H9 (cell line): ENCODE measurements at regions not wholly inside any gene's neighbourhood (a gene's known extent, or its start where the extent isn't known, plus 50 kb on each side); places are given as distances from the start of the nearest gene placed in this dataset.

ENCODE experiments used
- DNase-seq: peaks from one replicate; pipeline ENCODE4 v3.0.0-alpha.2; 2017
- H2AFZ ChIP-seq: one replicate; pipeline ENCODE4 v1.6.1; 2013; ENCODE audit warnings: mild to moderate bottlenecking, low read length, control low read depth, moderate library complexity
- H2AK5ac ChIP-seq: 2 replicates; pipeline ENCODE4 v1.6.1; 2013; ENCODE audit warnings: low read length, control low read depth, mixed read lengths; ENCODE audit not compliant: insufficient read length
- H2BK120ac ChIP-seq: one replicate; pipeline ENCODE4 v1.6.1; 2013; ENCODE audit warnings: low read depth, mild to moderate bottlenecking, low read length, control low read depth, inconsistent platforms; ENCODE audit not compliant: poor library complexity, severe bottlenecking
- H2BK12ac ChIP-seq: 2 replicates; pipeline ENCODE4 v1.6.1; 2013; ENCODE audit warnings: low read length, control low read depth, mixed read lengths, low read depth; ENCODE audit not compliant: insufficient read length
- H2BK15ac ChIP-seq: 2 replicates; pipeline ENCODE4 v1.6.1; 2013; ENCODE audit warnings: low read depth, low read length, control low read depth
- H2BK20ac ChIP-seq: one replicate; pipeline ENCODE4 v1.6.1; 2013; ENCODE audit warnings: low read depth, mild to moderate bottlenecking, low read length, control low read depth, inconsistent platforms; ENCODE audit not compliant: poor library complexity, severe bottlenecking
- H2BK5ac ChIP-seq: 2 replicates; pipeline ENCODE4 v1.6.1; 2013; ENCODE audit warnings: low read length, control low read depth, mixed read lengths; ENCODE audit not compliant: insufficient read length
- H3K14ac ChIP-seq: 2 replicates; pipeline ENCODE4 v1.6.1; 2013; ENCODE audit warnings: low read length, control low read depth; ENCODE audit not compliant: insufficient read depth
- H3K18ac ChIP-seq: 2 replicates; pipeline ENCODE4 v1.6.1; 2013; ENCODE audit warnings: low read depth, mild to moderate bottlenecking, mixed read lengths, low read length, control low read depth; ENCODE audit not compliant: insufficient read length
- H3K23ac ChIP-seq: 2 replicates; pipeline ENCODE4 v1.6.1; 2013; ENCODE audit warnings: low read length, control low read depth, mixed read lengths, low read depth; ENCODE audit not compliant: insufficient read length
- H3K23me2 ChIP-seq: 2 replicates; pipeline ENCODE4 v1.6.1; 2013; ENCODE audit warnings: low read depth, mild to moderate bottlenecking, mixed read lengths, low read length, control low read depth; ENCODE audit not compliant: insufficient read length, poor library complexity, severe bottlenecking
- H3K27ac ChIP-seq: 2 replicates; pipeline ENCODE4 v1.5.1; 2013; ENCODE audit warnings: low read length, control low read depth, mixed read lengths, low read depth; ENCODE audit not compliant: insufficient read length
- H3K27me3 ChIP-seq: 2 replicates; pipeline ENCODE4 v1.6.1; 2013; ENCODE audit warnings: low read length, control low read depth, inconsistent platforms; ENCODE audit not compliant: insufficient read depth
- H3K4ac ChIP-seq: 2 replicates; pipeline ENCODE4 v1.6.1; 2013; ENCODE audit warnings: low read depth, mild to moderate bottlenecking, control low read depth, inconsistent platforms, low read length, moderate library complexity
- H3K4me1 ChIP-seq: 2 replicates; pipeline ENCODE4 v1.6.1; 2013; ENCODE audit warnings: low read length, control low read depth, inconsistent platforms; ENCODE audit not compliant: insufficient read depth
- H3K4me2 ChIP-seq: 2 replicates; pipeline ENCODE4 v1.6.1; 2013; ENCODE audit warnings: low read length, control low read depth, mixed read lengths; ENCODE audit not compliant: insufficient read length, insufficient read depth
- H3K56ac ChIP-seq: 2 replicates; pipeline ENCODE4 v1.6.1; 2013; ENCODE audit warnings: low read depth, mild to moderate bottlenecking, mixed read lengths, low read length, control low read depth; ENCODE audit not compliant: insufficient read length
- H3K79me1 ChIP-seq: 2 replicates; pipeline ENCODE4 v1.6.1; 2013; ENCODE audit warnings: low read depth, mild to moderate bottlenecking, moderate library complexity, low read length, control low read depth, inconsistent platforms; ENCODE audit not compliant: insufficient read depth, poor library complexity, severe bottlenecking
- H3K79me2 ChIP-seq: 2 replicates; pipeline ENCODE4 v1.6.1; 2013; ENCODE audit warnings: low read length, control low read depth, inconsistent platforms; ENCODE audit not compliant: insufficient read depth
- H3K9ac ChIP-seq: 2 replicates; pipeline ENCODE4 v1.6.1; 2013; ENCODE audit warnings: low read length, control low read depth, mixed read lengths; ENCODE audit not compliant: insufficient read length; ENCODE audit errors: extremely low read depth
- H3K9me3 ChIP-seq: one replicate; pipeline ENCODE4 v1.6.1; 2013; ENCODE audit warnings: low read depth, low read length, inconsistent platforms; ENCODE audit not compliant: control insufficient read depth
- H3T11ph ChIP-seq: one replicate; pipeline ENCODE4 v1.6.1; 2013; ENCODE audit warnings: mild to moderate bottlenecking, low read length, control low read depth, inconsistent platforms
- H4K20me1 ChIP-seq: one replicate; pipeline ENCODE4 v1.6.1; 2013; ENCODE audit not compliant: control insufficient read depth, insufficient read length, insufficient read depth
- H4K5ac ChIP-seq: 2 replicates; pipeline ENCODE4 v1.6.1; 2013; ENCODE audit warnings: low read depth, mild to moderate bottlenecking, mixed read lengths, low read length, control low read depth; ENCODE audit not compliant: insufficient read length
- H4K8ac ChIP-seq: replicated peaks from 2 replicates; pipeline ENCODE4 v1.6.1; 2013; ENCODE audit warnings: low read length, control low read depth, mixed read lengths, low read depth; ENCODE audit not compliant: insufficient read length
- H4K91ac ChIP-seq: 2 replicates; pipeline ENCODE4 v1.6.1; 2013; ENCODE audit warnings: low read depth, mild to moderate bottlenecking, moderate library complexity, mixed read lengths, low read length, control low read depth; ENCODE audit not compliant: insufficient read length
- H3K27ac Mint-ChIP-seq, 3 experiments: 2 replicates in 2 of 3; 3 replicates in 1 of 3; pipeline ENCODE4 v1.8.0; 2020 to 2021; ENCODE audit warnings: mixed read lengths in 3 of 3, mild to moderate bottlenecking in 1 of 3, moderate library complexity in 1 of 3
- H3K27me3 Mint-ChIP-seq: 2 replicates; pipeline ENCODE4 v1.8.0; 2021; ENCODE audit warnings: low read depth, mild to moderate bottlenecking, moderate library complexity, mixed read lengths
- H3K36me3 Mint-ChIP-seq, 3 experiments: 2 replicates in 2 of 3; 3 replicates in 1 of 3; pipeline ENCODE4 v1.8.0; 2020 to 2021; ENCODE audit warnings: low read depth in 3 of 3, mixed read lengths in 3 of 3; ENCODE audit not compliant: insufficient read depth in 1 of 3
- H3K4me1 Mint-ChIP-seq, 2 experiments: 2 replicates each; pipeline ENCODE4 v1.8.0; 2020; ENCODE audit warnings: mixed read lengths in 2 of 2
- H3K4me3 Mint-ChIP-seq, 2 experiments: 2 replicates in 1 of 2; 3 replicates in 1 of 2; pipeline ENCODE4 v1.8.0; 2020 to 2021; ENCODE audit warnings: mild to moderate bottlenecking in 2 of 2, mixed read lengths in 2 of 2, moderate library complexity in 1 of 2
- H3K9me3 Mint-ChIP-seq, 2 experiments: 2 replicates in 1 of 2; 3 replicates in 1 of 2; pipeline ENCODE4 v1.8.0; 2020; ENCODE audit warnings: mild to moderate bottlenecking in 2 of 2, mixed read lengths in 2 of 2, moderate library complexity in 1 of 2
- WGBS: extraction: QIAGEN DNeasy Blood & Tissue Kit; methylation state at CpG from one replicate; pipeline ENCODE4 v1.1.7; 2013; ENCODE audit warnings: missing lambda C conversion rate, low lambda C conversion rate, mixed read lengths; ENCODE audit not compliant: insufficient read length; ENCODE audit errors: extremely low coverage; 5-methylcytosine and 5-hydroxymethylcytosine counted together
- TF ChIP-seq, protein P1 (sequence below): fragments of 200-600 bp; sonication (generic); conservative IDR thresholded peaks from 3 replicates; pipeline ENCODE4 v1.8.0; 2021; ENCODE audit warnings: antibody characterized with exemption, mild to moderate bottlenecking

DNA sequence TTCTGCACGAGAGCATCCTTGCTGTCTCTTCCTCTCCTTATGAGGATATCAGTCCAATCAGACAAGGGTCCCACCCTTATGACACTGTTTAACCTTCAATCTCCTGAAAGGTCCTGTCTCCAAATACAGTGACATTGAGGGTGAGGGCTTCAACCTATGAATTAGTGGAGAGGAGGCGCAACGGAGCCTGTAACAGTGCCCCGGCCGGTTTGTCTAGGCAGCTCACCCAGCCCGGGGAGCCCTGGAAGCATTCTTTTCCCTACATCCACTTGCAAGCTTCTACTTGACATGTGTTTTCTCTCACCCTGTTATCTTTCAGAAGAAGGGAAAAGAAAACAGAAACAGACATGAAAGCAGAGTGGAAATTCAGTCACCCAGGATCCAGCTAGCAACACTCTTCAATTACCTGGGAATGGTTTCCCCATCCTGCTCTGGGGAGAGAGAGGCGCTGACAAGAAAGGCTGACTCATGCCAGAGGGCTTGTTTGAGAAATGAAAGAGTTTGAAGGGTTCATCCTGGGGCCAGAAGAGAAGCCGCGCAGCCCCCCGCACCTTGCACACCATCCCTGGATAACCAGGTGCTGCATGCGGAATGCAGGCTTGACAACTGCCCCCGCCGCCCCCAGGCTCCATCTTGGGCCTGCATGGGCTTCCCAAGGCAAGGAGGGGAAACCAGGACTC lies 394.9 kb downstream of the NPHP4 start:
- no peak overlapping the region for H3K9ac ChIP-seq
- no peak overlapping the region for H3K4me2 ChIP-seq
- H2BK5ac ChIP-seq = no peak overlapping the region
- no peak overlapping the region for H3K4ac ChIP-seq
- no peaks in the 10 kb centered on the region for H3K23me2 ChIP-seq
- no peaks in the 10 kb centered on the region; the same call in 1 of the 2 replicates for H3K4me1 ChIP-seq
- H2BK12ac ChIP-seq = no peak overlapping the region
- no peak overlapping the region for H2AK5ac ChIP-seq
- no peak overlapping the region for H2AFZ ChIP-seq
- H3K14ac ChIP-seq = no peak overlapping the region
- Mint-ChIP-seq H3K4me3 (no peak overlapping the region), H3K36me3 (no peaks in the 10 kb centered on the region; a peak in 1 of 7 replicates), H3K9me3 (no peaks in the 10 kb centered on the region; a peak in 1 of 5 replicates), H3K27me3 (peaks cover 17% of the 10 kb centered on the region), H3K27ac (no peak overlapping the region; a peak in 1 of 7 replicates), H3K4me1 (peaks cover 10 to 14% of the 10 kb centered on the region in 2 experiments)
- no peaks in the 10 kb centered on the region for H3K9me3 ChIP-seq
- H4K5ac ChIP-seq = no peak overlapping the region
- no peak overlapping the region for H3K23ac ChIP-seq
- H3K27me3 ChIP-seq = no peaks in the 10 kb centered on the region
- no peaks in the 10 kb centered on the region for H4K20me1 ChIP-seq
- no peaks in the 10 kb centered on the region for H3K79me2 ChIP-seq
- H4K8ac ChIP-seq = no peak overlapping the region
- TF ChIP-seq, protein P1, sequence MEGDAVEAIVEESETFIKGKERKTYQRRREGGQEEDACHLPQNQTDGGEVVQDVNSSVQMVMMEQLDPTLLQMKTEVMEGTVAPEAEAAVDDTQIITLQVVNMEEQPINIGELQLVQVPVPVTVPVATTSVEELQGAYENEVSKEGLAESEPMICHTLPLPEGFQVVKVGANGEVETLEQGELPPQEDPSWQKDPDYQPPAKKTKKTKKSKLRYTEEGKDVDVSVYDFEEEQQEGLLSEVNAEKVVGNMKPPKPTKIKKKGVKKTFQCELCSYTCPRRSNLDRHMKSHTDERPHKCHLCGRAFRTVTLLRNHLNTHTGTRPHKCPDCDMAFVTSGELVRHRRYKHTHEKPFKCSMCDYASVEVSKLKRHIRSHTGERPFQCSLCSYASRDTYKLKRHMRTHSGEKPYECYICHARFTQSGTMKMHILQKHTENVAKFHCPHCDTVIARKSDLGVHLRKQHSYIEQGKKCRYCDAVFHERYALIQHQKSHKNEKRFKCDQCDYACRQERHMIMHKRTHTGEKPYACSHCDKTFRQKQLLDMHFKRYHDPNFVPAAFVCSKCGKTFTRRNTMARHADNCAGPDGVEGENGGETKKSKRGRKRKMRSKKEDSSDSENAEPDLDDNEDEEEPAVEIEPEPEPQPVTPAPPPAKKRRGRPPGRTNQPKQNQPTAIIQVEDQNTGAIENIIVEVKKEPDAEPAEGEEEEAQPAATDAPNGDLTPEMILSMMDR = no peak
- H3K18ac ChIP-seq = no peak overlapping the region
- no peak overlapping the region for H2BK15ac ChIP-seq
- no peak overlapping the region for H4K91ac ChIP-seq
- H3K56ac ChIP-seq = no peak overlapping the region
- H3T11ph ChIP-seq = no peak overlapping the region
- WGBS = no CpG with 5 or more reads among the region's 13 CpGs
- DNase-seq = no peak
- H3K79me1 ChIP-seq = no peaks in the 10 kb centered on the region
- H2BK20ac ChIP-seq = no peak overlapping the region
- no peak overlapping the region for H2BK120ac ChIP-seq
- no peak overlapping the region for H3K27ac ChIP-seq
